Hippocampal formation (tissue), 2 donors: ENCODE measurements at regions not wholly inside any gene's neighbourhood (a gene's known extent, or its start where the extent isn't known, plus 50 kb on each side); places are given as distances from the start of the nearest gene placed in this dataset.
"Not testable (repeated sequence)": the region's sequence is repeated elsewhere in the genome, so short reads cannot be mapped to it uniquely, and the experiment has no call there.

Experiments used
- DNase-seq, 2 donors: peaks; one replicate each; lab custom pipeline; 2025; lab: John Stamatoyannopoulos, UW

DNA sequence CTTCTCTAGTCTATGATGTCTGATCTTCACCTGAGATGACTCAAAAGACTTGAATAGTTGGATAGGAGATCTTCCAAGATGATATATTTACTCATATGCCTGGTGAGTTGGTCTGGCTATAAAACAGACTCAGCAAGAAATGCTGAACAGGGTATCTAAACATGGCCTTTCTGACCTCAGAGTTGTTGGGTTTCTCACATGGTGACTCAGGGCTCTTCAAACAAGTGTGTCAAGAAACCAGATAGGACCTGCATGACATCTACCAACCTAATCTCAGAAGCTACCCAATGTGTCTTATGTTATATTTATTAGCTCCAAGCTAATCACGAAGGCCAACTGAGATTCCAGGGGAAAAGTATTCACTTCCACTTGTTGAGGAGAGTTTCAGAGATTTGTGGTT, 1477.3 kb downstream of the CDH8 start:
- no peak for DNase-seq

DNA sequence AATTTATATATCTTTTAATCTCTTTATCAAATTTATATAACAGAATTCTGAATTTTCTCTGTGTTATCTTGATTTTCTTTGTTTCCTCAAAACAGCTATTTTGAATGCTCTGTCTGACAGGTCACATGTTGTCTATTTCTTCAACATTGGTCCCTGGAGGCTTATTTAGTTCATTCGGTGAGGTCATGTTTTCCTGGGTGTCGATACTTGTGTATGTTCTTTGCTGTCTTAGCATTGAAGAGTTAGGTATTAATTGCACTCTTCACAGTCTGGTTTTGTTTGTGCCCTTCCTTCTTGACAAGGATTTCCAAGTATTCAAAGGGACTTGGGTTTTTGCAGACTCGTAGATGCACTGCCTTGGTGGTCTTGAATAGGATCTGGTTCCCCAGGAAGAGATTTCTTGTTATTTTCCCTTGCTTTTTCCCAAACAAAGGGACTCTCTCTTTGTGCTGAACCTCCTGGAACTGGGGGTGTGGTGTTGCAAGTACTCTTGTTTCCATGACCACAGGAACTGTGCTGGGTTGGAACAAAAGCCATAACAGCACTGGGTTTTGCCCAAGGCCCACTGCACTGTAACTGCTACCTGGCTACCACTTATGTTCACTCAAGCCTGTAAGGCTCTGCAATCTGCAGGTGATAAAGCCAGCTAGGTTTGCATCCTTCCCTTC, 1483.0 kb downstream of the CDH8 start:
- DNase-seq: no peak

- no peak for DNase-seq
These were observed 1494.7 kb downstream of the CDH8 start for GRCh38 chr16:60541535-60541934.

DNA sequence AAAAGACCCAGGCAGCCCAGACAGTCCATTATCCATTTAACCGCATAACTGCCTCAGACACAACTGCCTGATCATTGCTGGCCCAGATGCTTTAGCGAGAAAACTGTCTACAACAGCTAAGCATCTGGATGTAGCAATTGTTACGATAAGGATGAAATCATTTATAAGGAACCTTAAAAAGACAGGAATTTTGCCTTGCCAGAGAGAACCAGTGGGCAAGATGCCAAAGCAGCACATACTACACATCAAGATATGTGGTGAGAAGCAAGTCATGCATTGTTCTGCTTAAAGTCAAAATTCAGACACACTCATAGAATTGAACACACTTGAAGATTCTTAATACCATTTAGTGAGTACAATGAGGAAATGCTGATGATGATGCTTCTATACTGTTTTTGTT, 1525.3 kb downstream of the CDH8 start:
- no peak for DNase-seq

DNA sequence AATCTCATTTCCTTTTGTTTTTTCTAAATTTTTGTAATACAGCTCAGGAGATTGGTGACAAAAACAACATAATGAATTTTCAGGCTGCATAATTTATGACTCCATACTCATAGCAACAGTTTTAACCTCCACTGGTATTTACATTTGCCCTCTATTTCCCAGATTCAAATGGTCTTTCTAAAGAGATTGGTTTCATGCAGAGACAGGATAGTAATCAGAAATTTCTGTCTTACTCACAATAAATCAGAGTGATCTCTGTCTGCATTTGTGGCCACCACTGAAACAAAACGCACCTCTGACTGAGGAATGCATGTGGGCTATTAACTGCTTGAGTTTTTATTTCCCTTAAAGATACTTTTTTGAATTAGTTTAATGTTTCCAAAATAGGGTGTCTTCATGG, 1526.0 kb downstream of the CDH8 start:
- DNase-seq: no peak

GRCh38 chr16:60491273-60491672, 1545.0 kb downstream of the CDH8 start:
- no peak for DNase-seq

- peak in 1 of 2 donors; percentile 17 for DNase-seq
These were observed 1550.3 kb downstream of the CDH8 start for GRCh38 chr16:60485872-60486489.

GRCh38 chr16:60484901-60485300, 1551.3 kb downstream of the CDH8 start:
- DNase-seq: no peak

- DNase-seq: no peak
These were observed 1554.6 kb downstream of the CDH8 start for GRCh38 chr16:60481591-60481990.

- no peak for DNase-seq
These were observed 1557.4 kb downstream of the CDH8 start for GRCh38 chr16:60478810-60479209.

DNA sequence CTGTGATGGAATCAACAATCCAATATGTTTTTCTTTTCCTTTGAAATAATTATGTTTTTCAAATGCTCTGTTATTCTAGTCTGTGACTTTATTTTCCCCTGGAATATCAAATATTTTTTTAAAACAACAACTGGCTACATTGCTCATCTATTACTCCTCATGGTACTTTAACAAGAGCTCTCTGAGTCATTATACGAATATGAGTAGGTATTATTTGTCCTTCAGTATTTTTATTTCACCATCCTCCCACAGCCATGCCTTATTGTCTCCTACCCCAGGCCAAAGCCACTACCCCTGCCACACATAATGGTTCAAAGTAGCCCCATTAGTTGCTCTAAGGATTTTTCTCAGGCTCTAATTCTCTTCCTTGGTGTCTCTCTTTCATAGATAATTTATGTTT, 1572.3 kb downstream of the CDH8 start:
- DNase-seq: no peak

DNA sequence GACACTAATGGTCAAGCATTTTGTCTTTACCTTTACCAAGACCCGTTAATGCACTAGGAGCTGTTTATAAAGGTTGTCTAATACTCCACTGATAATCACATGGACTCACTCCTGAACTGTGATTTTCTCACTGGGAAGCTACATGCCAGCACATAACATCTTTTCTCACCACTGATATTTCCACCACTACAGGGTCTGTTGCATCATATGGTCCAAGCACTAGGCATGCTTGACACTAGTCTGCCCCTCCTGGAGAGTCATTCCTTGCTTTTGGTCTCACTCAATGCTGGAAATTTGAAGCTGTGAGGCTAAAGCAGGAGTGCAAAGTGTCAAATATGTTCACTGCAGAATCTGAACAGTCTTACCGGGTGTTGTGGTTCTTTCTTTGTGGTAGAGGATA, 1576.8 kb downstream of the CDH8 start:
- DNase-seq: no peak

GRCh38 chr16:60458255-60458654, 1578.0 kb downstream of the CDH8 start:
- no peak for DNase-seq

DNA sequence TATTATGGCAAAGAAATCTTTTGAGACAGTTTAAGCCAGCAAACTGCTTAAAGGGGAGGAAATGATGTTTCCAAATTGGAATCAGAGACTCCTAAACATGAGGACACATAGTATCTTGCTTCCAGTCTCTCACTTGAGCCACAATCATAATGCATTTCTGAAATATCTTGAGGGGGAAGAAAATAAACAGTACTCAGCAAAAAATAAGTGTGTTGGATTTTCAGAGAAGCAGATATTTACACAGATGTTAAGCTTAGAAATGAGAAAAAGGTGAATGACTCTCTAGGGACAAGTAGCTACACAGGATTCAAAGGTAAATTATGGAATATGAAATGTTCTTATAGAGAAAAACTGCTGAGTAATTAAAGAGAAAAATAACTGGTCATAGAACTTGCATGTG, 1583.6 kb downstream of the CDH8 start:
- no peak for DNase-seq

DNA sequence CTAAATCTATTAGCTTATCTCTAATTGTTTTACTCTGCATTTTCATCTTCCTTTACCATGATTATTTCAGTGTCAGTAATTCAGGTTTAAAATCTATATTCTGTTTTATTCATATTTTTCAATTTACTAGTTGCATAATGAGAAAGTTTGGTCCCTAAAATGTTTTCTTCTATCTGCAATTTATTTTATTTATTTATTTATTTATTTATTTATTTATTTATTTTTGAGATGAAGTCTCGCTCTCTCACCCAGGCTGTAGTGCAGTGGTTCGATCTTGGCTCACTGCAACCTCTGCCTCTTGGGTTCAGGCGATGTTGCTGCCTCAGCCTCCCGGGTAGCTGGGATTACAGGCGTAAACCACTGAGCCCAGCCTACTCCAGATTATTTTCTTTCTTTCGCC, 1597.3 kb downstream of the CDH8 start:
- DNase-seq: no peak

- DNase-seq: no peak
These were observed 1603.8 kb downstream of the CDH8 start for GRCh38 chr16:60432472-60432871.

- no peak for DNase-seq
These were observed 1616.4 kb downstream of the CDH8 start for GRCh38 chr16:60419859-60420258.

DNA sequence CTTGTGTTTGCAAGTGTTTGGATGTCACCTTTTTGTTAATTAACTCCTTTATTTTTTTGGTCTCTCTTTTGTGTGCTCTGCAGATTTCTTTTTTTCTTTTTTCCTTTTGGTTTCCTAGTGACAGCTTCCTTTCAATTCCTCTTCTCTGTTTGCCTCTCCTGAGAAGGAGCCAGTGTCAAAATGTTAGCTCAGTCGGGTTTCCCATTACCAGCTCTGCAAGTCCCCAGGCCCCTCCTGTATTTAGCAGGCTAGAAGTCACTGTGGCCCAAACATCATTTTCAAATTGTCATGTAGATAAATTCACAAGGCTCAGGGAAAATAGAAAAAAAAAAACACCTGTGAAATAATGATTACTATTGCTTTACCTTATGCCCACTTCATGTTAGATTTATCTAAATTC, 1621.6 kb downstream of the CDH8 start:
- no peak for DNase-seq

- no peak for DNase-seq
These were observed 1622.3 kb downstream of the CDH8 start for GRCh38 chr16:60413969-60414368.

GRCh38 chr16:60407606-60408005, 1628.6 kb downstream of the CDH8 start:
- DNase-seq: no peak

GRCh38 chr16:60407034-60407433, 1629.2 kb downstream of the CDH8 start:
- DNase-seq: no peak

GRCh38 chr16:60405286-60405685, 1631.0 kb downstream of the CDH8 start:
- DNase-seq: no peak

GRCh38 chr16:60404401-60404800, 1631.8 kb downstream of the CDH8 start:
- DNase-seq: no peak

GRCh38 chr16:60402941-60403340, 1633.3 kb downstream of the CDH8 start:
- not testable (repeated sequence) for DNase-seq
